ENCODE measurements at regions not wholly inside any gene's neighbourhood (a gene's known extent, or its start where the extent isn't known, plus 50 kb on each side); places are given as distances from the start of the nearest gene placed in this dataset.

DNA sequence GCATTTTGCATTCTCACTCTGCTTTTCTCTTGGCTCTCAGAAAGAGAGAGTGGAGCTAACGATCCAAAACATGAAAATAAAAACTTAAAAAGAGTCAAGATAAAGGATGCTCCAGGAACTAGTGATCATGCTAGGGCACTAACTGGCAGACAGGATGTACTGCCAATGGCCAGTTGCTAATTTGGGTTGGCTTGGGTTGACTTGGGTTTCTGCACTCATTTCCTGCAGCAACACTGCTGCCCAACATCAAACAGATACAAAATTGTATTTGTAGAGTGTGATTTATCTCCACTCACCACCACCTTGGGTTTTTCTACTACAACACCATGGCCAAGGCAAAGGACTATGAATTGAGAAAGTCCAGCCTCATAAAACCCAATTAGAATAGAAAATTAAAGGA lies 662.3 kb upstream of the PTBP2 start:
- no peak for TF ChIP-seq POLR2A (IDR thresholded peaks at IDR 0.05)
- TF ChIP-seq, protein P1, sequence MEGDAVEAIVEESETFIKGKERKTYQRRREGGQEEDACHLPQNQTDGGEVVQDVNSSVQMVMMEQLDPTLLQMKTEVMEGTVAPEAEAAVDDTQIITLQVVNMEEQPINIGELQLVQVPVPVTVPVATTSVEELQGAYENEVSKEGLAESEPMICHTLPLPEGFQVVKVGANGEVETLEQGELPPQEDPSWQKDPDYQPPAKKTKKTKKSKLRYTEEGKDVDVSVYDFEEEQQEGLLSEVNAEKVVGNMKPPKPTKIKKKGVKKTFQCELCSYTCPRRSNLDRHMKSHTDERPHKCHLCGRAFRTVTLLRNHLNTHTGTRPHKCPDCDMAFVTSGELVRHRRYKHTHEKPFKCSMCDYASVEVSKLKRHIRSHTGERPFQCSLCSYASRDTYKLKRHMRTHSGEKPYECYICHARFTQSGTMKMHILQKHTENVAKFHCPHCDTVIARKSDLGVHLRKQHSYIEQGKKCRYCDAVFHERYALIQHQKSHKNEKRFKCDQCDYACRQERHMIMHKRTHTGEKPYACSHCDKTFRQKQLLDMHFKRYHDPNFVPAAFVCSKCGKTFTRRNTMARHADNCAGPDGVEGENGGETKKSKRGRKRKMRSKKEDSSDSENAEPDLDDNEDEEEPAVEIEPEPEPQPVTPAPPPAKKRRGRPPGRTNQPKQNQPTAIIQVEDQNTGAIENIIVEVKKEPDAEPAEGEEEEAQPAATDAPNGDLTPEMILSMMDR (IDR thresholded peaks at IDR 0.05) = no peak
- no peak for TF ChIP-seq POLR2AphosphoS5 (IDR thresholded peaks at IDR 0.05)

All from upper lobe of left lung (tissue), 4 donors.